ENCODE measurements at regions not wholly inside any gene's neighbourhood (a gene's known extent, or its start where the extent isn't known, plus 50 kb on each side); places are given as distances from the start of the nearest gene placed in this dataset.

- Histone ChIP-seq H2AFZ (0 out of 2 replicates have a peak overlapping the region, but pooled peaks have one; percentile 4), H3K27ac (ENCODE audit: low read depth) (no peak overlapping the region), H3K27me3 (ENCODE audit: insufficient read depth) (no peaks in the 10 kb centered on the region), H3K36me3 (ENCODE audit: insufficient read depth) (no peaks in the 10 kb centered on the region), H4K20me1 (replicated peaks; ENCODE audit: insufficient read depth) (no peaks in the 10 kb centered on the region), H3F3A (replicated peaks; ENCODE audit: low read depth) (no peaks in the 10 kb centered on the region), H3K4me3 (no peak overlapping the region), H3K79me2 (replicated peaks; ENCODE audit: insufficient read depth) (no peaks in the 10 kb centered on the region), H3K4me2 (no peak overlapping the region), H3K9me2 (ENCODE audit: insufficient read depth) (no peaks in the 10 kb centered on the region), H3K4me1 (ENCODE audit: insufficient read depth) (no peaks in the 10 kb centered on the region)
- H3K4me1 Mint-ChIP-seq = no peaks in the 10 kb centered on the region
- H3K9me3 Mint-ChIP-seq = no peaks in the 10 kb centered on the region
- peaks cover 2% of the 10 kb centered on the region; the same call in 1 of the 3 replicates for H3K36me3 Mint-ChIP-seq (ENCODE audit: low read depth)
- H3K27ac Mint-ChIP-seq = no peak overlapping the region
- TF ChIP-seq ETS1 (IDR thresholded peaks at IDR 0.05) (no peak), ZNF114 (CRISPR knock-in tag; IDR thresholded peaks at IDR 0.05) (no peak), ZNF462 (CRISPR knock-in tag; IDR thresholded peaks at IDR 0.05) (no peak), EZH2 (IDR thresholded peaks at IDR 0.05; ENCODE audit: low read depth, unreplicated experiment) (no peak), STAT1 (IDR thresholded peaks at IDR 0.05; ENCODE audit: unreplicated experiment) (no peak), JUNB (IDR thresholded peaks at IDR 0.05; ENCODE audit: unreplicated experiment) (no peak), EZH2phosphoT487 (IDR thresholded peaks at IDR 0.05; ENCODE audit: unreplicated experiment) (no peak), NANOG (IDR thresholded peaks at IDR 0.05; ENCODE audit: borderline replicate concordance) (no peak), ZNF331 (CRISPR knock-in tag; IDR thresholded peaks at IDR 0.05; ENCODE audit: low read depth) (no peak)
- TF ChIP-seq, protein P1, sequence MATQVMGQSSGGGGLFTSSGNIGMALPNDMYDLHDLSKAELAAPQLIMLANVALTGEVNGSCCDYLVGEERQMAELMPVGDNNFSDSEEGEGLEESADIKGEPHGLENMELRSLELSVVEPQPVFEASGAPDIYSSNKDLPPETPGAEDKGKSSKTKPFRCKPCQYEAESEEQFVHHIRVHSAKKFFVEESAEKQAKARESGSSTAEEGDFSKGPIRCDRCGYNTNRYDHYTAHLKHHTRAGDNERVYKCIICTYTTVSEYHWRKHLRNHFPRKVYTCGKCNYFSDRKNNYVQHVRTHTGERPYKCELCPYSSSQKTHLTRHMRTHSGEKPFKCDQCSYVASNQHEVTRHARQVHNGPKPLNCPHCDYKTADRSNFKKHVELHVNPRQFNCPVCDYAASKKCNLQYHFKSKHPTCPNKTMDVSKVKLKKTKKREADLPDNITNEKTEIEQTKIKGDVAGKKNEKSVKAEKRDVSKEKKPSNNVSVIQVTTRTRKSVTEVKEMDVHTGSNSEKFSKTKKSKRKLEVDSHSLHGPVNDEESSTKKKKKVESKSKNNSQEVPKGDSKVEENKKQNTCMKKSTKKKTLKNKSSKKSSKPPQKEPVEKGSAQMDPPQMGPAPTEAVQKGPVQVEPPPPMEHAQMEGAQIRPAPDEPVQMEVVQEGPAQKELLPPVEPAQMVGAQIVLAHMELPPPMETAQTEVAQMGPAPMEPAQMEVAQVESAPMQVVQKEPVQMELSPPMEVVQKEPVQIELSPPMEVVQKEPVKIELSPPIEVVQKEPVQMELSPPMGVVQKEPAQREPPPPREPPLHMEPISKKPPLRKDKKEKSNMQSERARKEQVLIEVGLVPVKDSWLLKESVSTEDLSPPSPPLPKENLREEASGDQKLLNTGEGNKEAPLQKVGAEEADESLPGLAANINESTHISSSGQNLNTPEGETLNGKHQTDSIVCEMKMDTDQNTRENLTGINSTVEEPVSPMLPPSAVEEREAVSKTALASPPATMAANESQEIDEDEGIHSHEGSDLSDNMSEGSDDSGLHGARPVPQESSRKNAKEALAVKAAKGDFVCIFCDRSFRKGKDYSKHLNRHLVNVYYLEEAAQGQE (IDR thresholded peaks at IDR 0.05; ENCODE audit: unreplicated experiment) = no peak
- TF ChIP-seq, protein P2, sequence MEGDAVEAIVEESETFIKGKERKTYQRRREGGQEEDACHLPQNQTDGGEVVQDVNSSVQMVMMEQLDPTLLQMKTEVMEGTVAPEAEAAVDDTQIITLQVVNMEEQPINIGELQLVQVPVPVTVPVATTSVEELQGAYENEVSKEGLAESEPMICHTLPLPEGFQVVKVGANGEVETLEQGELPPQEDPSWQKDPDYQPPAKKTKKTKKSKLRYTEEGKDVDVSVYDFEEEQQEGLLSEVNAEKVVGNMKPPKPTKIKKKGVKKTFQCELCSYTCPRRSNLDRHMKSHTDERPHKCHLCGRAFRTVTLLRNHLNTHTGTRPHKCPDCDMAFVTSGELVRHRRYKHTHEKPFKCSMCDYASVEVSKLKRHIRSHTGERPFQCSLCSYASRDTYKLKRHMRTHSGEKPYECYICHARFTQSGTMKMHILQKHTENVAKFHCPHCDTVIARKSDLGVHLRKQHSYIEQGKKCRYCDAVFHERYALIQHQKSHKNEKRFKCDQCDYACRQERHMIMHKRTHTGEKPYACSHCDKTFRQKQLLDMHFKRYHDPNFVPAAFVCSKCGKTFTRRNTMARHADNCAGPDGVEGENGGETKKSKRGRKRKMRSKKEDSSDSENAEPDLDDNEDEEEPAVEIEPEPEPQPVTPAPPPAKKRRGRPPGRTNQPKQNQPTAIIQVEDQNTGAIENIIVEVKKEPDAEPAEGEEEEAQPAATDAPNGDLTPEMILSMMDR (conservative IDR thresholded peaks at IDR 0.05; ENCODE audit: low read depth in 2 of 2) = no peak
- DNase-seq (ENCODE audit: low spot score) (no peak), ATAC-seq (no peak)
- no peak overlapping the region for H3K4me3 Mint-ChIP-seq
- H3K27me3 Mint-ChIP-seq (ENCODE audit: insufficient read depth, low read depth, poor library complexity) = no peaks in the 10 kb centered on the region
These were observed 124.5 kb downstream of the KCNK1 start for GRCh38 chr1:233738396-233738795.

All from GM23338 (cell line).